PFSK-1 (cell line): ENCODE measurements at regions not wholly inside any gene's neighbourhood (a gene's known extent, or its start where the extent isn't known, plus 50 kb on each side); places are given as distances from the start of the nearest gene placed in this dataset.

ENCODE experiments used
- FOXP2 ChIP-seq: optimal IDR thresholded peaks from 2 replicates; pipeline ENCODE3; 2011; ENCODE audit warnings: borderline replicate concordance, control low read depth, inconsistent platforms; ENCODE audit not compliant: insufficient read depth; ENCODE audit errors: extremely low read length, extremely low read depth
- POLR2AphosphoS5 ChIP-seq: IDR thresholded peaks from 2 replicates; pipeline ENCODE4 v1.6.1; 2012; ENCODE audit warnings: low read depth, mild to moderate bottlenecking, control low read depth, low read length, moderate library complexity
- SIN3A ChIP-seq: IDR thresholded peaks from 2 replicates; pipeline ENCODE4 v1.6.1; 2012; ENCODE audit warnings: mild to moderate bottlenecking, low read length, moderate library complexity, borderline replicate concordance; ENCODE audit not compliant: insufficient read depth
- TAF1 ChIP-seq: IDR thresholded peaks from 2 replicates; pipeline ENCODE4 v1.6.1; 2012; ENCODE audit warnings: low read length, control low read depth, borderline replicate concordance; ENCODE audit not compliant: insufficient read depth
- TF ChIP-seq, protein P1 (sequence below), 2 experiments: IDR thresholded peaks; 2 replicates each; pipeline versions ENCODE4 v1.6.1 to v1.8.0; 2011 to 2012; ENCODE audit warnings: low read depth in 2 of 2, low read length in 2 of 2, control low read depth in 1 of 2, inconsistent platforms in 1 of 2, mild to moderate bottlenecking in 1 of 2, moderate library complexity in 1 of 2; ENCODE audit not compliant: insufficient read depth in 1 of 2

DNA sequence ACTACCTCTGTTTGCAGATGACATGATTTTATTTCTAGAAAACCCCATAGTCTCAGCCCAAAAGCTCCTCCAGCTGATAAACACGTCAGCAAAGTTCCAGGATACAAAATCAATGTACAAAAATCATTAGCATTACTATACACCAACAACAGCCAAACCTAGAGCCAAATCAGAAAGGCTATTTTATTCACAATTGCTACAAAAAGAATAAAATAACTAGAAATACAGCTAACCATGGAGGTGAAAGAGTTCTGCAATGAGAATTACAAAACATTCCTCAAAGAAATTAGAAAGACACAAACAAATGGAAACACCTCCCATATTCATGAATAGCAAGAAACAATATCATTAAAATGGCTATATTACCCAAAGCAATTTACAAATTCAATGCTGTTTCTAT, 65.6 kb upstream of the HTR1E start:
- TF ChIP-seq, protein P1, sequence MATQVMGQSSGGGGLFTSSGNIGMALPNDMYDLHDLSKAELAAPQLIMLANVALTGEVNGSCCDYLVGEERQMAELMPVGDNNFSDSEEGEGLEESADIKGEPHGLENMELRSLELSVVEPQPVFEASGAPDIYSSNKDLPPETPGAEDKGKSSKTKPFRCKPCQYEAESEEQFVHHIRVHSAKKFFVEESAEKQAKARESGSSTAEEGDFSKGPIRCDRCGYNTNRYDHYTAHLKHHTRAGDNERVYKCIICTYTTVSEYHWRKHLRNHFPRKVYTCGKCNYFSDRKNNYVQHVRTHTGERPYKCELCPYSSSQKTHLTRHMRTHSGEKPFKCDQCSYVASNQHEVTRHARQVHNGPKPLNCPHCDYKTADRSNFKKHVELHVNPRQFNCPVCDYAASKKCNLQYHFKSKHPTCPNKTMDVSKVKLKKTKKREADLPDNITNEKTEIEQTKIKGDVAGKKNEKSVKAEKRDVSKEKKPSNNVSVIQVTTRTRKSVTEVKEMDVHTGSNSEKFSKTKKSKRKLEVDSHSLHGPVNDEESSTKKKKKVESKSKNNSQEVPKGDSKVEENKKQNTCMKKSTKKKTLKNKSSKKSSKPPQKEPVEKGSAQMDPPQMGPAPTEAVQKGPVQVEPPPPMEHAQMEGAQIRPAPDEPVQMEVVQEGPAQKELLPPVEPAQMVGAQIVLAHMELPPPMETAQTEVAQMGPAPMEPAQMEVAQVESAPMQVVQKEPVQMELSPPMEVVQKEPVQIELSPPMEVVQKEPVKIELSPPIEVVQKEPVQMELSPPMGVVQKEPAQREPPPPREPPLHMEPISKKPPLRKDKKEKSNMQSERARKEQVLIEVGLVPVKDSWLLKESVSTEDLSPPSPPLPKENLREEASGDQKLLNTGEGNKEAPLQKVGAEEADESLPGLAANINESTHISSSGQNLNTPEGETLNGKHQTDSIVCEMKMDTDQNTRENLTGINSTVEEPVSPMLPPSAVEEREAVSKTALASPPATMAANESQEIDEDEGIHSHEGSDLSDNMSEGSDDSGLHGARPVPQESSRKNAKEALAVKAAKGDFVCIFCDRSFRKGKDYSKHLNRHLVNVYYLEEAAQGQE (IDR thresholded peaks at IDR 0.05; ENCODE audit: insufficient read depth in 1 of 2, low read depth in 2 of 2, low read length in 2 of 2), result no peak

DNA sequence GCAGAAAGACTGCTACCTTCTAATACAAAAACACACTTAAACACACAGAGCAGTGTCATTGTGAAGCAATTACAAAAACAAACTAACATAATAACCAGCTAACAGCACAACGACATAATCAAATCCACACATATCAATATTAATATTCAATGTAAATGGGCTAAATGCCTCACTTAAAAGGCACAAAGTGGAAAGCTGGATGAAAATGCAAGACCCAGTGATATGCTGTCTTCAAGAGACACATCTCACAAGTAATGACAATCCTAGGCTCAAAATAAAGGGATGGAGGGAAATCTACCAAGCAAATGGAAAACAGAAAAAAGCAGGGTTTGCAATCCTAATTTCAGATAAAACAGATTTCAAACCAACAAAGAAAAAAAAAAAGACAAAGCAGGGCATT, 67.8 kb upstream of the HTR1E start:
- TF ChIP-seq FOXP2 (no peak), SIN3A (no peak), TAF1 (no peak), POLR2AphosphoS5 (no peak)
- TF ChIP-seq, protein P1 (IDR thresholded peaks at IDR 0.05; ENCODE audit: insufficient read depth in 1 of 2, low read depth in 2 of 2, low read length in 2 of 2), result no peak

DNA sequence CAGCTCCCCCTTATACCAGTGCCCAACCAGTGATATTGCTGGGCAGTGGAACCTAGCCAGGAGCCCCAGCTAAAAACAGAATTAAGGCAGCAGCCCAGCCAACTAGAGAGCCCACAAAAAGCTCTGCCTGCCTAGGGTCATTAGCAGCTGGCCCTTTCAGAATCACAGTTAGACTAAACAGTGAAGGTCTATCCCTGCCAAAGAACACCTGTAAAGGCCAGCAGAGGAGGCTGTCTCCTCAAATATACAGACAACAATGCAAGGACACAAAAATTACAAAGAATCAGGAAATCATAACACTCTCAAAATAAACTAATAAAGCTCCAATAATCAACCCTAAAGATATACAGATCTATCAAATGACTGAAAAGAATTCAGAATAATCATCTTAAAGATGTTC, 77.8 kb upstream of the HTR1E start:
- no peak for TF ChIP-seq TAF1
- TF ChIP-seq, protein P1 (IDR thresholded peaks at IDR 0.05; ENCODE audit: insufficient read depth in 1 of 2, low read depth in 2 of 2, low read length in 2 of 2), result no peak

DNA sequence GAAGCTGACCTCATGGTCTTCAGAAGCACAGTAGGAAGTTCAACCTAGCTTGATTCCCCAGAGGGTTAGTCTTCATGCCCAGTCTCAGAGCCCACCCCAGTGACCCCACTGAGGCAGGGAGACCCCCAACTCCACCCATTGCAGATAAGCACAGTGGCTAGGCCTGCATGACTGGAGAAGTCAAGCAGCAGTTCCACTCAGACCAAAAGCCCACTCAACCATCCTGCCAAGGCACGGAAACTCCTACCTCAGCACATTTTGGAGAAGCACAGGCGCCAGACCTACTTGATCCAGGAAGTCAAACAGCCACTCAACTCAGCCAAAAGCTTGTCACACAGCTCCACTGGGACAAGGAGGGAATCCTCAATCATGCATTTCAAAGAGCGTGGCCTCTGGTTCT, 78.4 kb upstream of the HTR1E start:
- TF ChIP-seq SIN3A (no peak), FOXP2 (no peak)

DNA sequence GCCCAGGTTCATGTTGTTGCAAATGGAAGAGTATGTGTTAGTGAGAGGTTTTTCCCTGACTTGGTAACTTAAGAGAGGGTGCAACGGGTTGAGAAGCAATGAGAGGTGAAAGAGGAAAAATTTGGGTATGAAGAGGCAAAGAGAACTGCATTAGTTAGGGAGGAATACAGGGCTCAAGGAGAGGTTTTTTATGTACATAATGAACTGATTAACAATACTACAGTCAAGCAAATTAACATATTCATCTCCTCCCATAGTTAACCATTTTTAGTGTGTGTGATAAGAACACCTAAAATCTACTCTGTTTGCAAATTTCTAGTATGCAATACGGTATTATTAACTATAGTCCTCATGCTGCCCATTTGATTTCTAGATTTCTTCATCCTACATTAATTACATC, 79.5 kb upstream of the HTR1E start:
- TF ChIP-seq TAF1, result no peak
- no peak for TF ChIP-seq FOXP2
- TF ChIP-seq POLR2AphosphoS5, result no peak
- TF ChIP-seq SIN3A, result no peak
- TF ChIP-seq, protein P1 (IDR thresholded peaks at IDR 0.05; ENCODE audit: insufficient read depth in 1 of 2, low read depth in 2 of 2, low read length in 2 of 2), result no peak

DNA sequence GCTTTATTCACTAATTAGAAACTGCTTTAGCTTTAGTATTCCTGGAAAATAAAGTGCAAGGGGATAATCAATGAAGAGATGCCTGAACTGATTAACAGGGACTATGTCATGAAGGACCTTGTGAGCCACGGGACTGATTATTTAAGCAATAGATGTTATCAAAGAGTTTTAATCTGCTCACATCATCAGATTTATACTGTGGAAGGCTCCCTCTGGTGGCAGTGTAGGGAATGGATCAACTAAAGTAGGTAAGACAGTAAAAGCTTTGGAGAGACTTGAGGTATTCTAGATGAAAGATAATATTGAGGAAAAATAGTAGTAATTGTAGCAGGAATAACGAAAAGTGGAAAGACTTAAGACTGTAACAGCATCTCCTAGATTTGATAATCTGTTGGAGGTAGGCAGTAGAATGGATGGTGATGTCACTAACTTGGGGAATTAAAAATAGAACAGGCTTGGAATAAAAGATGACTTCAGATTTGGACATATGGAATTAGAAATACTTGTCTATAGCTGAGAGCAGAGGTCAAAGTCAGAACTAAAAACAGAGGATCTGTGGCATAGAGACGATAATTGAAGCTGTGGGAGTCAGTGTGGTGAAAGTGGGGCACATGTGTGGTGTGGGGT, 80.3 kb upstream of the HTR1E start:
- TF ChIP-seq TAF1, result no peak
- no peak for TF ChIP-seq FOXP2
- TF ChIP-seq POLR2AphosphoS5, result no peak
- TF ChIP-seq, protein P1 (IDR thresholded peaks at IDR 0.05; ENCODE audit: insufficient read depth in 1 of 2, low read depth in 2 of 2, low read length in 2 of 2), result no peak
- no peak for TF ChIP-seq SIN3A
